H1 (cell line): ENCODE measurements at regions not wholly inside any gene's neighbourhood (a gene's known extent, or its start where the extent isn't known, plus 50 kb on each side); places are given as distances from the start of the nearest gene placed in this dataset.

Experiments used
- CTCF ChIA-PET: fragments of 300-600 bp; sonication (Branson Sonifier 250); formaldehyde crosslinking; loops from one replicate; lab custom pipeline; 2021; ENCODE audit not compliant: partially characterized antibody; lab: Charles Lee
- POLR2A ChIA-PET: fragments of 300-600 bp; sonication (Branson Sonifier 250); formaldehyde crosslinking; loops from one replicate; lab custom pipeline; 2021; ENCODE audit warnings: inconsistent platforms; ENCODE audit not compliant: partially characterized antibody; lab: Charles Lee
- DNase-seq, 2 experiments: peaks; one replicate each; pipeline versions ENCODE4 v3.0.0 to v3.0.0-alpha.2; 2010 to 2022; ENCODE audit warnings: low spot score in 2 of 2, low read depth in 1 of 2, mixed read lengths in 1 of 2
- FAIRE-seq: peaks from 2 replicates; lab custom pipeline; 2011; peaks lifted over from hg19 to GRCh38; lab: Jason Lieb, UNC
- H2AFZ ChIP-seq: 2 replicates; pipeline ENCODE4 v1.8.1; 2012; ENCODE audit warnings: low read length, inconsistent platforms
- H2AK5ac ChIP-seq: 2 replicates; pipeline ENCODE4 v1.6.1; 2013; ENCODE audit warnings: low read depth, low read length
- H2BK120ac ChIP-seq: replicated peaks from 2 replicates; pipeline ENCODE3; 2013; ENCODE audit warnings: low read depth, low read length, inconsistent platforms
- H2BK12ac ChIP-seq: 2 replicates; pipeline ENCODE4 v1.6.1; 2013; ENCODE audit warnings: low read depth, low read length
- H2BK15ac ChIP-seq: 2 replicates; pipeline ENCODE4 v1.6.1; 2013; ENCODE audit warnings: low read length
- H2BK20ac ChIP-seq: 2 replicates; pipeline ENCODE4 v1.6.1; 2013; ENCODE audit warnings: low read length
- H2BK5ac ChIP-seq: 2 replicates; pipeline ENCODE4 v1.6.1; 2013; ENCODE audit warnings: low read depth, low read length
- H3K14ac ChIP-seq: 2 replicates; pipeline ENCODE4 v1.6.1; 2013; ENCODE audit warnings: inconsistent platforms; ENCODE audit not compliant: insufficient read length
- H3K18ac ChIP-seq: 2 replicates; pipeline ENCODE4 v1.6.1; 2013; ENCODE audit warnings: low read length; ENCODE audit errors: extremely low read depth
- H3K23ac ChIP-seq: 2 replicates; pipeline ENCODE4 v1.6.1; 2013; ENCODE audit warnings: inconsistent platforms; ENCODE audit not compliant: insufficient read length
- H3K23me2 ChIP-seq: 2 replicates; pipeline ENCODE4 v1.6.1; 2013; ENCODE audit warnings: low read depth, low read length
- H3K27ac ChIP-seq: 2 replicates; pipeline ENCODE4 v1.6.1; 2011; ENCODE audit warnings: low read depth, low read length, inconsistent platforms
- H3K27me3 ChIP-seq, 4 experiments: replicated peaks in 1 of 4; 1 replicate in 1 of 4; 2 replicates in 3 of 4; pipeline versions ENCODE4 v1.6.1 to v1.8.1; 2011 to 2013; ENCODE audit warnings: low read length in 3 of 4, mild to moderate bottlenecking in 3 of 4, inconsistent platforms in 2 of 4, mixed read lengths in 2 of 4, moderate library complexity in 1 of 4; ENCODE audit not compliant: control insufficient read depth in 3 of 4, insufficient read depth in 3 of 4; ENCODE audit errors: extremely low read depth in 1 of 4
- H3K36me3 ChIP-seq, 4 experiments: 2 replicates each; pipeline versions ENCODE4 v1.6.1 to v1.8.1; 2011 to 2013; ENCODE audit warnings: mild to moderate bottlenecking in 4 of 4, low read length in 3 of 4, moderate library complexity in 2 of 4, control low read depth in 1 of 4, inconsistent platforms in 1 of 4; ENCODE audit not compliant: insufficient read depth in 4 of 4, control insufficient read depth in 2 of 4
- H3K4ac ChIP-seq: replicated peaks from 2 replicates; pipeline ENCODE3; 2013; ENCODE audit warnings: low read length, low read depth, mixed read lengths, inconsistent platforms; ENCODE audit not compliant: insufficient read length
- H3K4me1 ChIP-seq, 4 experiments: replicated peaks in 1 of 4; 1 replicate in 1 of 4; 2 replicates in 3 of 4; pipeline versions ENCODE4 v1.6.1 to v1.8.1; 2011 to 2013; ENCODE audit warnings: low read length in 3 of 4, inconsistent platforms in 2 of 4, mixed read lengths in 1 of 4; ENCODE audit not compliant: insufficient read depth in 4 of 4, control insufficient read depth in 3 of 4
- H3K4me2 ChIP-seq, 2 experiments: 2 replicates each; pipeline versions ENCODE4 v1.6.1 to v1.8.1; 2011 to 2013; ENCODE audit warnings: low read depth in 2 of 2, low read length in 2 of 2, control low read depth in 1 of 2, inconsistent platforms in 1 of 2, mild to moderate bottlenecking in 1 of 2; ENCODE audit not compliant: insufficient read depth in 1 of 2
- H3K4me3 ChIP-seq, 4 experiments: fragments of 200-600, 300-600 bp in 1 of 4; sonication (generic), shearing (Covaris generic), sonication (Bioruptor Twin) in 1 of 4; 2 replicates each; pipeline versions ENCODE4 v1.5.1 to v1.8.1; 2011 to 2016; ENCODE audit warnings: low read length in 4 of 4, low read depth in 3 of 4, control low read depth in 2 of 4, inconsistent platforms in 2 of 4, mild to moderate bottlenecking in 2 of 4, mixed read lengths in 1 of 4, moderate library complexity in 1 of 4; ENCODE audit not compliant: insufficient read depth in 2 of 4; ENCODE audit errors: extremely low read depth in 1 of 4
- H3K56ac ChIP-seq: replicated peaks from 2 replicates; pipeline ENCODE3; 2013; ENCODE audit warnings: low read depth, mild to moderate bottlenecking, mixed read lengths, low read length, inconsistent platforms; ENCODE audit not compliant: insufficient read length
- H3K79me1 ChIP-seq: 2 replicates; pipeline ENCODE4 v1.6.1; 2013; ENCODE audit warnings: low read depth, low read length, control low read depth
- H3K79me2 ChIP-seq, 2 experiments: 2 replicates each; pipeline versions ENCODE4 v1.6.1 to v1.8.1; 2012 to 2013; ENCODE audit warnings: low read length in 2 of 2, mild to moderate bottlenecking in 2 of 2, inconsistent platforms in 1 of 2; ENCODE audit not compliant: insufficient read depth in 2 of 2, control insufficient read depth in 1 of 2
- H3K9ac ChIP-seq, 4 experiments: replicated peaks in 1 of 4; 1 replicate in 1 of 4; 2 replicates in 3 of 4; pipeline versions ENCODE4 v1.6.1 to v1.8.1; 2011 to 2013; ENCODE audit warnings: low read depth in 3 of 4, low read length in 3 of 4, control low read depth in 2 of 4, mild to moderate bottlenecking in 2 of 4, moderate library complexity in 2 of 4, inconsistent platforms in 1 of 4; ENCODE audit errors: extremely low read depth in 1 of 4
- H3K9me3 ChIP-seq, 2 experiments: 2 replicates each; pipeline versions ENCODE4 v1.6.1 to v1.8.1; 2012 to 2013; ENCODE audit warnings: mild to moderate bottlenecking in 2 of 2, moderate library complexity in 2 of 2, control low read depth in 1 of 2, inconsistent platforms in 1 of 2, low read depth in 1 of 2, low read length in 1 of 2, mixed read lengths in 1 of 2; ENCODE audit not compliant: insufficient read depth in 2 of 2
- H4K20me1 ChIP-seq, 2 experiments: replicated peaks in 1 of 2; 2 replicates each; pipeline versions ENCODE3 to v1.8.1; 2011 to 2013; ENCODE audit warnings: inconsistent platforms in 2 of 2, low read length in 2 of 2, mild to moderate bottlenecking in 1 of 2; ENCODE audit not compliant: insufficient read depth in 2 of 2, control insufficient read depth in 1 of 2
- H4K5ac ChIP-seq: 2 replicates; pipeline ENCODE4 v1.6.1; 2013; ENCODE audit warnings: low read length, low read depth, mixed read lengths, inconsistent platforms; ENCODE audit not compliant: insufficient read length
- H4K8ac ChIP-seq: 2 replicates; pipeline ENCODE4 v1.8.0; 2013; ENCODE audit warnings: mild to moderate bottlenecking, moderate library complexity, low read length, inconsistent platforms; ENCODE audit not compliant: insufficient read depth; ENCODE audit errors: extremely low read depth
- H4K91ac ChIP-seq: replicated peaks from 2 replicates; pipeline ENCODE3; 2013; ENCODE audit warnings: low read length, mixed read lengths, inconsistent platforms; ENCODE audit not compliant: insufficient read length
- ATF3 ChIP-seq: IDR thresholded peaks from 2 replicates; pipeline ENCODE4 v1.6.1; 2011; ENCODE audit warnings: low read depth, mild to moderate bottlenecking, low read length; ENCODE audit not compliant: insufficient read depth
- BRCA1 ChIP-seq: IDR thresholded peaks from 2 replicates; pipeline ENCODE4 v1.6.1; 2012; ENCODE audit warnings: low read depth, low read length, improper control_type of control experiment
- EGR1 ChIP-seq: IDR thresholded peaks from 2 replicates; pipeline ENCODE4 v1.6.1; 2011; ENCODE audit warnings: low read depth, low read length, borderline replicate concordance
- EZH2 ChIP-seq: fragments of 200-600 bp; sonication (generic); IDR thresholded peaks from 2 replicates; pipeline ENCODE4 v1.7.1; 2012; ENCODE audit warnings: low read depth, mild to moderate bottlenecking, moderate library complexity, low read length, inconsistent platforms; ENCODE audit not compliant: severe bottlenecking
- GABPA ChIP-seq: IDR thresholded peaks from 2 replicates; pipeline ENCODE4 v1.6.1; 2011; ENCODE audit warnings: mild to moderate bottlenecking, low read length, moderate library complexity, borderline replicate concordance; ENCODE audit not compliant: insufficient read depth
- HDAC6 ChIP-seq: IDR thresholded peaks from one replicate; pipeline ENCODE4 v1.7.1; 2012; ENCODE audit warnings: low read depth, mild to moderate bottlenecking, inconsistent platforms, low read length, moderate library complexity
- MAX ChIP-seq: IDR thresholded peaks from 2 replicates; pipeline ENCODE4 v1.6.1; 2012; ENCODE audit warnings: inconsistent platforms
- NANOG ChIP-seq: IDR thresholded peaks from 2 replicates; pipeline ENCODE4 v1.6.1; 2011; ENCODE audit warnings: low read length, low read depth, mild to moderate bottlenecking, inconsistent platforms; ENCODE audit not compliant: insufficient read depth, poor library complexity, severe bottlenecking
- POLR2A ChIP-seq, 2 experiments: IDR thresholded peaks; 1 replicate in 1 of 2; 2 replicates in 1 of 2; pipeline ENCODE4 v1.6.1; 2011; ENCODE audit warnings: low read depth in 2 of 2, low read length in 2 of 2, mild to moderate bottlenecking in 2 of 2; ENCODE audit errors: control extremely low read depth in 1 of 2
- SIN3A ChIP-seq, 2 experiments: IDR thresholded peaks in 1 of 2; conservative IDR thresholded peaks in 1 of 2; 2 replicates each; pipeline ENCODE4 v1.6.1; 2011 to 2012; ENCODE audit warnings: low read length in 2 of 2, improper control_type of control experiment in 1 of 2, low read depth in 1 of 2, mild to moderate bottlenecking in 1 of 2
- SIX5 ChIP-seq: IDR thresholded peaks from 2 replicates; pipeline ENCODE4 v1.6.1; 2011; ENCODE audit warnings: mild to moderate bottlenecking, low read depth, low read length
- WGBS, 2 experiments: shearing (Covaris generic) in 1 of 2; methylation state at CpG; one replicate each; pipeline versions ENCODE4 v1.1.6 to v1.1.7; 2013 to 2015; ENCODE audit warnings: low lambda C conversion rate in 2 of 2, mixed read lengths in 2 of 2, inconsistent platforms in 1 of 2, low coverage in 1 of 2, missing lambda C conversion rate in 1 of 2; ENCODE audit not compliant: insufficient replicate concordance in 2 of 2, insufficient coverage in 1 of 2, insufficient read length in 1 of 2; ENCODE audit errors: extremely low coverage in 1 of 2, missing lambda C conversion rate in 1 of 2; 5-methylcytosine and 5-hydroxymethylcytosine counted together

DNA sequence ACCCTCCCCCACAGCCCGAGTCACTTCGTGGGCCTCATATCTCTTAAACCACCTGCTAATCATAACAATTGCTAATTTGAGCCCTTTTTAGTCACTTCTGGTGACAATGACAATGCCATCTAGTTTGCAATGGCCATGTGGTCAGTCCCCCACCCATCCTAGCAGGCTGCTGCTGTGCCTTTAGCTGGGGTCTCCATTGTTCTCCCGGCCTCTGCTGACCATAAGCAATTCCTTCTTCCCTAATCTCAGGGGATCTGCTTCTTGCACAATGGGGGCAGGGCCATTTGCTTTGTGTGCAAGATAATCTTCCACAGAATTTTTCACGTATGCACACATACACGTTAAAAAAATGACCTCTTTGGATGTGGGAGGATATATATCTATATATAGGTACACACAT, 406.1 kb upstream of the ONECUT1 start:
- POLR2A ChIA-PET, result no interaction called here
- Histone ChIP-seq H3K27ac (no peak overlapping the region), H3K4me3 (no peak overlapping the region), H3K36me3 (no peaks in the 10 kb centered on the region), H2BK20ac (no peak overlapping the region), H2BK15ac (0 out of 2 replicates have a peak overlapping the region, but pooled peaks have one; percentile 67), H3K9ac (no peak overlapping the region), H4K91ac (no peak overlapping the region)
- TF ChIP-seq POLR2A (IDR thresholded peaks at IDR 0.05; ENCODE audit: control extremely low read depth in 1 of 2, low read depth in 2 of 2, low read length in 2 of 2), result no peak
- no peak for TF ChIP-seq EZH2
- TF ChIP-seq ATF3, result no peak
- TF ChIP-seq EGR1, result no peak
- TF ChIP-seq SIN3A (conservative IDR thresholded peaks at IDR 0.05 in 1 of 2, IDR thresholded peaks at IDR 0.05 in 1 of 2; ENCODE audit: low read depth in 1 of 2, low read length in 2 of 2), result no peak
- no peak for TF ChIP-seq NANOG
- TF ChIP-seq SIX5, result no peak
- TF ChIP-seq HDAC6, result no peak
- TF ChIP-seq BRCA1, result no peak
- no peak for TF ChIP-seq GABPA
- TF ChIP-seq MAX, result no peak
- TF ChIP-seq, all 59 proteins: peak for 0
- no peak overlapping the region for H2AFZ ChIP-seq
- no peak overlapping the region for H3K23ac ChIP-seq
- H3K9me3 ChIP-seq, result no peaks in the 10 kb centered on the region
- FAIRE-seq (no peak), DNase-seq (no peak)
- no peaks in the 10 kb centered on the region; a peak in 2 of 7 replicates for H3K27me3 ChIP-seq
- H3K56ac ChIP-seq, result no peak overlapping the region
- no peak overlapping the region for H3K14ac ChIP-seq
- no peaks in the 10 kb centered on the region for H3K79me2 ChIP-seq
- H3K18ac ChIP-seq, result no peak overlapping the region
- H3K4me2 ChIP-seq, result no peak overlapping the region
- no peak overlapping the region for H2BK12ac ChIP-seq
- WGBS, 2 experiments, result 72% methylated on average over 5 of the region's 5 CpGs; no CpG with 5 or more reads in 1 of the 2 experiments
- H2AK5ac ChIP-seq, result no peak overlapping the region
- CTCF ChIA-PET, result interaction anchor here (0.9 to 1.7 kb wide), 7 partner anchors 9 to 459 kb away, joined by 3 to 12 read pairs (median 5); no protein-coding TSS in a partner anchor
- peaks cover 0 to 5% (median 4%) of the 10 kb centered on the region in 4 experiments; a peak in 4 of 7 replicates for H3K4me1 ChIP-seq
- no peak overlapping the region for H2BK5ac ChIP-seq
- no peaks in the 10 kb centered on the region for H3K79me1 ChIP-seq
- no peaks in the 10 kb centered on the region for H4K20me1 ChIP-seq
- H4K8ac ChIP-seq, result no peak overlapping the region
- H2BK120ac ChIP-seq, result no peak overlapping the region
- H4K5ac ChIP-seq, result no peak overlapping the region
- H3K23me2 ChIP-seq, result no peaks in the 10 kb centered on the region
- H3K4ac ChIP-seq, result no peak overlapping the region
